ENCODE measurements at regions not wholly inside any gene's neighbourhood (a gene's known extent, or its start where the extent isn't known, plus 50 kb on each side); places are given as distances from the start of the nearest gene placed in this dataset.

GRCh38 chr7:15832996-15833395 is 146.5 kb upstream of the MEOX2 start:
- TF ChIP-seq CTCF (IDR thresholded peaks at IDR 0.05; ENCODE audit: borderline replicate concordance, extremely low read depth, low read length, poor library complexity, severe bottlenecking), result no peak
- no peak for TF ChIP-seq EZH2 (IDR thresholded peaks at IDR 0.05; ENCODE audit: borderline replicate concordance, low read depth, low read length, severe bottlenecking)
